SU-DHL-6 (cell line): ENCODE measurements at regions not wholly inside any gene's neighbourhood (a gene's known extent, or its start where the extent isn't known, plus 50 kb on each side); places are given as distances from the start of the nearest gene placed in this dataset.

ENCODE experiments used
- H2AFZ ChIP-seq: fragments of 200-600 bp; sonication (generic); 2 replicates; pipeline ENCODE4 v1.6.1; 2014; ENCODE audit warnings: low read depth, mild to moderate bottlenecking, moderate library complexity, mixed read lengths, antibody characterized with exemption, low read length; ENCODE audit not compliant: severe bottlenecking
- H3F3A ChIP-seq: fragments of 200-600 bp; shearing (Covaris generic); 2 replicates; pipeline ENCODE4 v1.6.0; 2016; ENCODE audit warnings: antibody characterized with exemption, mild to moderate bottlenecking; ENCODE audit not compliant: insufficient read depth
- H3K27ac ChIP-seq: fragments of 200-600 bp; sonication (generic); 2 replicates; pipeline ENCODE4 v1.5.1; 2016; ENCODE audit warnings: low read depth, mild to moderate bottlenecking, low read length, moderate library complexity, mixed read lengths
- H3K27me3 ChIP-seq: fragments of 200-600 bp; sonication (generic), shearing (Covaris generic); 2 replicates; pipeline ENCODE4 v1.6.0; 2014; ENCODE audit warnings: mild to moderate bottlenecking, low read length
- H3K36me3 ChIP-seq: fragments of 200-600 bp; sonication (generic); 2 replicates; pipeline ENCODE4 v1.6.1; 2014; ENCODE audit warnings: mild to moderate bottlenecking, low read length, mixed read lengths
- H3K4me2 ChIP-seq: fragments of 300-600, 200-600 bp; shearing (Covaris generic), sonication (generic); 2 replicates; pipeline ENCODE4 v1.6.0; 2014; ENCODE audit warnings: low read length, low read depth, mild to moderate bottlenecking; ENCODE audit not compliant: poor library complexity, severe bottlenecking
- H3K4me3 ChIP-seq: fragments of 200-600 bp; sonication (generic); 2 replicates; pipeline ENCODE4 v1.5.1; 2014; ENCODE audit warnings: antibody characterized with exemption, low read length, mild to moderate bottlenecking, mixed read lengths; ENCODE audit not compliant: insufficient read depth, poor library complexity, severe bottlenecking
- H3K79me2 ChIP-seq: fragments of 200-600 bp; sonication (generic); 2 replicates; pipeline ENCODE4 v1.6.1; 2014; ENCODE audit warnings: mild to moderate bottlenecking, low read length, moderate library complexity; ENCODE audit not compliant: insufficient read depth
- H3K9ac ChIP-seq: fragments of 200-600 bp; sonication (generic); 2 replicates; pipeline ENCODE4 v1.7.0; 2014; ENCODE audit warnings: mild to moderate bottlenecking, low read length
- H3K9me2 ChIP-seq: fragments of 200-600 bp; sonication (generic); replicated peaks from 2 replicates; pipeline ENCODE4 v1.6.1; 2014; ENCODE audit warnings: low read length; ENCODE audit not compliant: insufficient read depth
- H3K9me3 ChIP-seq: fragments of 200-600 bp; sonication (generic); 2 replicates; pipeline ENCODE4 v1.6.1; 2014; ENCODE audit warnings: low read length, mixed read lengths; ENCODE audit not compliant: insufficient read depth
- H4K20me1 ChIP-seq: fragments of 200-600 bp; sonication (generic); 2 replicates; pipeline ENCODE4 v1.6.1; 2014; ENCODE audit warnings: low read depth, mild to moderate bottlenecking, antibody characterized with exemption, low read length, moderate library complexity, mixed read lengths
- EZH2phosphoT487 ChIP-seq: fragments of 200-600 bp; sonication (generic), shearing (Covaris generic); conservative IDR thresholded peaks from 2 replicates; pipeline ENCODE4 v1.6.1; 2018; ENCODE audit warnings: mild to moderate bottlenecking, antibody characterized with exemption, low read length, moderate library complexity, mixed read lengths
- TF ChIP-seq, protein P1 (sequence below): fragments of 200-600 bp; sonication (generic); IDR thresholded peaks from one replicate; pipeline ENCODE4 v1.5.1; 2017; ENCODE audit warnings: antibody characterized with exemption, mild to moderate bottlenecking, low read length, moderate library complexity; ENCODE audit not compliant: insufficient read depth, poor library complexity, severe bottlenecking

DNA sequence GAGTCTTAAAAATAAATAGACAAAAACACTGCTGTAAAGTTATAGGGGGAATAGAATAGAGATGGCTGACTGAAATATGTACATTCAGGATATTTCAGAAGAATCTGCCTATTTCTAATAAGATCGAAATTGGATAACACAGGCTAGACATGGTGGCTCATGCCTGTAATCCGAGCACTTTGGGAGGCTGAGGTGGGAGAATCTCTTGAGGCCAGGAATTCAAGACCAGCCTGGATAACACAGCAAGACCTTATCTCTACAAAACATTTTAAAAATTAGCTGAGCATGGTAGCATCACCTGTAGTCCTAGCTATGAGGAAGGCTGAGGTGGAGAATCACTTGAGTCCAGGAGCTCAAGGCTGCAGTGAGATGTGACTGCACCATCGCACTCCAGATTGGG lies 146.6 kb upstream of the CCDC150 start:
- no peaks in the 10 kb centered on the region for H4K20me1 ChIP-seq
- H3K4me3 ChIP-seq = no peak overlapping the region
- no peak for TF ChIP-seq EZH2phosphoT487
- TF ChIP-seq, protein P1, sequence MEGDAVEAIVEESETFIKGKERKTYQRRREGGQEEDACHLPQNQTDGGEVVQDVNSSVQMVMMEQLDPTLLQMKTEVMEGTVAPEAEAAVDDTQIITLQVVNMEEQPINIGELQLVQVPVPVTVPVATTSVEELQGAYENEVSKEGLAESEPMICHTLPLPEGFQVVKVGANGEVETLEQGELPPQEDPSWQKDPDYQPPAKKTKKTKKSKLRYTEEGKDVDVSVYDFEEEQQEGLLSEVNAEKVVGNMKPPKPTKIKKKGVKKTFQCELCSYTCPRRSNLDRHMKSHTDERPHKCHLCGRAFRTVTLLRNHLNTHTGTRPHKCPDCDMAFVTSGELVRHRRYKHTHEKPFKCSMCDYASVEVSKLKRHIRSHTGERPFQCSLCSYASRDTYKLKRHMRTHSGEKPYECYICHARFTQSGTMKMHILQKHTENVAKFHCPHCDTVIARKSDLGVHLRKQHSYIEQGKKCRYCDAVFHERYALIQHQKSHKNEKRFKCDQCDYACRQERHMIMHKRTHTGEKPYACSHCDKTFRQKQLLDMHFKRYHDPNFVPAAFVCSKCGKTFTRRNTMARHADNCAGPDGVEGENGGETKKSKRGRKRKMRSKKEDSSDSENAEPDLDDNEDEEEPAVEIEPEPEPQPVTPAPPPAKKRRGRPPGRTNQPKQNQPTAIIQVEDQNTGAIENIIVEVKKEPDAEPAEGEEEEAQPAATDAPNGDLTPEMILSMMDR = no peak
- H3K9ac ChIP-seq = no peak overlapping the region
- H3K36me3 ChIP-seq = no peaks in the 10 kb centered on the region
- no peaks in the 10 kb centered on the region for H3K9me3 ChIP-seq
- no peak overlapping the region for H2AFZ ChIP-seq
- H3F3A ChIP-seq = no peaks in the 10 kb centered on the region
- no peaks in the 10 kb centered on the region for H3K27me3 ChIP-seq
- H3K9me2 ChIP-seq = no peaks in the 10 kb centered on the region
- H3K4me2 ChIP-seq = no peak overlapping the region
- no peaks in the 10 kb centered on the region for H3K79me2 ChIP-seq
- no peak overlapping the region for H3K27ac ChIP-seq

DNA sequence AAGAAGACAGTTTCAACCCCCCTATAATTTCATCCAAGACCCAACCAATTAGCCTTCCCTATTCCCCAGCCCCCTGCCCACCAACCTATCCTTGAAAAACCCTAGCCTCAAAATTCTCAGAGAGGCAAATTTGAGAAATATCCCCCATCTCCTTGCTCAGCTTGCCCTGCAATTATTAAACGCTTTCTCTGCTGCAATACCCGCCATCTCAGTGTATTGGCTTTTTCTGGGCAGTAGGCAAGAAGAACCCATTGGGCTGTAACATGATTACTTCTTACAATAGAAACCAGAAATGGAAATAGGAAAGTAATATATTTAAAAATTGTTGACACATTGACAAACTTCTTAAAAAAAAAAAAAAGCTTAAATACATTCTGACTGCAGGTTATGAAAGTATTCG lies 140.6 kb upstream of the CCDC150 start:
- Histone ChIP-seq H3K4me3 (no peak overlapping the region), H3K36me3 (no peaks in the 10 kb centered on the region; the same call in 1 of the 2 replicates), H3F3A (no peaks in the 10 kb centered on the region), H3K9me3 (peaks cover 7% of the 10 kb centered on the region; the same call in 1 of the 2 replicates), H3K27ac (no peak overlapping the region), H2AFZ (no peak overlapping the region), H3K9ac (no peak overlapping the region), H3K79me2 (no peaks in the 10 kb centered on the region), H3K4me2 (no peak overlapping the region), H4K20me1 (no peaks in the 10 kb centered on the region), H3K27me3 (no peaks in the 10 kb centered on the region), H3K9me2 (no peaks in the 10 kb centered on the region)
- no peak for TF ChIP-seq EZH2phosphoT487
- TF ChIP-seq, protein P1 = no peak

DNA sequence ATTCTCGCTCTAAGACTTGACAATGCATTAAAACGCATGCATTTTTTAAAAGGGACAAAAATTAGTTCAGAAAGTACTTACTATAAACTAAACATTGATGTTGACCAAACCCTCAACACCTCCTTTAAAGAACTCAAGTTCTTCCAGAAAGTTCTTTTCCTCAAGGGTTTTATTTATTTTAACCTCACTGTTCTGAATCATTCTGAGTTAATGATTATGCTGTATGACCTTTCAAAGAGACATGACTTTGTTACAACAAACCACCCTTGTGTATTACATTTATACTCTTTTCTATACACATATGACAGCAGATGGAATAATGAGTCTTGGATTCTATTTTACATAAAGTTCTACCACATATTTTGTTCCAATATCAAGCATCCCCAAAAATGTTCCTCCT lies 139.8 kb upstream of the CCDC150 start:
- Histone ChIP-seq H3K27ac (no peak overlapping the region), H4K20me1 (no peaks in the 10 kb centered on the region), H3K9me3 (peaks cover 7% of the 10 kb centered on the region; the same call in 1 of the 2 replicates), H3K4me2 (no peak overlapping the region), H3K36me3 (no peaks in the 10 kb centered on the region; the same call in 1 of the 2 replicates), H3K27me3 (no peaks in the 10 kb centered on the region), H3K4me3 (no peak overlapping the region), H3K79me2 (no peaks in the 10 kb centered on the region), H3K9ac (no peak overlapping the region), H3F3A (no peaks in the 10 kb centered on the region), H3K9me2 (no peaks in the 10 kb centered on the region), H2AFZ (no peak overlapping the region)
- TF ChIP-seq EZH2phosphoT487 = no peak
- TF ChIP-seq, protein P1 = no peak
